PC-9 (cell line): ENCODE measurements at regions not wholly inside any gene's neighbourhood (a gene's known extent, or its start where the extent isn't known, plus 50 kb on each side); places are given as distances from the start of the nearest gene placed in this dataset.

Source experiments
- CTCF ChIP-seq: fragments of 200-600 bp; sonication (generic); conservative IDR thresholded peaks from 2 replicates; pipeline ENCODE4 v1.6.1; 2017; ENCODE audit warnings: mixed run types, antibody characterized with exemption, mild to moderate bottlenecking, moderate library complexity
- EZH2 ChIP-seq: fragments of 200-600 bp; sonication (generic); IDR thresholded peaks from 2 replicates; pipeline ENCODE4 v1.8.0; 2017; ENCODE audit warnings: antibody characterized with exemption, low read depth

DNA sequence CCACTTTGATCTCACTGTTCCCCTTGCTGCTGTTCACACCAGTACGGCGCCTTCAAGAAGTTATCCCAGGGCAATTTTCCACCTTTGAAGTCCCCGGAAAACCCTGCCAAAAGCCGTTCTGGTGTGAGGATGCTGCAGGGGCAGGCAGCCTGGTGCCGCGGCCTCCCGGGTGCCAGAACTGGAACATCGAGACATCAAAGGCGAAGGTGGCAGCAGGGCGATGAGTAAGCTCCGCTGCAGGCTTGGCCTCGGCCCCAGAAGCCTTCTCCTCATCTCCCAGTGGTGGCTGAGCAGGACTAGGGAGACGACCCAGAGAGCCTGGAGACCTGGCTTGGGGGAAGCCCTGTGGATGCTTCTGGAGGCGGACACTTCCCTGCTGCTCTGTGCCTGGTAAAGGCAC, 115.3 kb upstream of the MSX2 start:
- TF ChIP-seq CTCF = no peak
- TF ChIP-seq EZH2 = no peak
